BJ (cell line): ENCODE measurements at regions not wholly inside any gene's neighbourhood (a gene's known extent, or its start where the extent isn't known, plus 50 kb on each side); places are given as distances from the start of the nearest gene placed in this dataset.

ENCODE experiments used
- CTCF ChIA-PET: fragments of 350-600 bp; formaldehyde crosslinking; extraction: SDS; loops from one replicate; lab custom pipeline; 2021; ENCODE audit warnings: antibody characterized with exemption, inconsistent platforms; lab: Yijun Ruan, JAX
- POLR2A ChIA-PET: fragments of 300-600 bp; sonication (Branson Sonifier 250); formaldehyde crosslinking; extraction: SDS; loops from one replicate; lab custom pipeline; 2021; ENCODE audit warnings: antibody characterized with exemption; lab: Charles Lee
- DNase-seq: peaks from one replicate; pipeline ENCODE4 v3.0.0-alpha.2; 2011; ENCODE audit warnings: low read depth
- H3K27me3 ChIP-seq: 2 replicates; pipeline ENCODE4 v1.6.0; 2011; ENCODE audit warnings: low read length; ENCODE audit not compliant: control insufficient read depth, insufficient read depth
- H3K36me3 ChIP-seq: 2 replicates; pipeline ENCODE4 v1.5.1; 2011; ENCODE audit warnings: low read length; ENCODE audit not compliant: control insufficient read depth, insufficient read depth
- H3K4me3 ChIP-seq: 2 replicates; pipeline ENCODE4 v1.5.1; 2011; ENCODE audit warnings: low read depth, mild to moderate bottlenecking, control low read depth, low read length
- CTCF ChIP-seq: IDR thresholded peaks from 2 replicates; pipeline ENCODE4 v1.5.1; 2011; ENCODE audit warnings: low read depth, mild to moderate bottlenecking, control low read depth, inconsistent platforms, low read length, moderate library complexity; ENCODE audit not compliant: insufficient read depth

DNA sequence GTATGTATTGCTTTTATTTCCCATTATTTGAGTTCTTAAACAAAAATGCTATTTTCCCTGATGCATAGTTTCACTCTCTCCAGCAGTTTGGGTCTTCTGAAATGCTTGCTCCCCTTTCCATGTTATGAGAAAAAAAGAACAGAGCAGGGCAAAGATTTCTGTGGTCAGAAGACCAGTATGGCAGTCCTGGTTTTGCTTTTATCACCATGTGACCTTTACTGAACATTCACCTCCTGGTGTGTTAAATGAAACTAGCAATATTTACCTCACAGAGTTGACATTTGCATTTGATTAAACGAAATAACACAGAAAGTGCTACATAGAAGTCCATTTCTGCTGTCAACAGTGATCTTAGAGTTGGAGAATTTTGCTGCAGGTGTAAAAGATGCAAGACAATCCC is 141.0 kb upstream of the G2E3 start:
- DNase-seq = no peak
- TF ChIP-seq CTCF = no peak
- CTCF ChIA-PET = no interaction called here
- Histone ChIP-seq H3K36me3 (no peaks in the 10 kb centered on the region), H3K27me3 (no peaks in the 10 kb centered on the region), H3K4me3 (no peak overlapping the region)
- POLR2A ChIA-PET = no interaction called here

DNA sequence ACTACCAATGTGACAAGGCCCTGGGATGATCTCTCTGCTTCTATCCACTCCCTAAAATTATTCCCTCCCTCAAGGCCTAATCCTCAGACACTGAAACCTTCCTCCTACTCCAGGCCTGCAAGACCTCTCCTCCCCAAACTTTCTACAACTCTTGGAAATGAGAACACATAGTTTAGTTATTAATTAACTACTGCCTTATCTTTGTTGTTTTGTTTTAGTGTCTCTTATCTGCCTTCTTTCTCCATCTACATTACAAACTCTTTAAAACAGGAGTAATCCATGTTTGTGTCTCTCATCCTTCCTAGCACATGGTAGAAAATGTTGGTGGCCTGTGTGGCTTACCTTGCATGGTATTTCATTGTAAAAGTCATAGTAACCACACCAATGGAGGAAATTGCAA is 139.9 kb upstream of the G2E3 start:
- no peak for TF ChIP-seq CTCF

DNA sequence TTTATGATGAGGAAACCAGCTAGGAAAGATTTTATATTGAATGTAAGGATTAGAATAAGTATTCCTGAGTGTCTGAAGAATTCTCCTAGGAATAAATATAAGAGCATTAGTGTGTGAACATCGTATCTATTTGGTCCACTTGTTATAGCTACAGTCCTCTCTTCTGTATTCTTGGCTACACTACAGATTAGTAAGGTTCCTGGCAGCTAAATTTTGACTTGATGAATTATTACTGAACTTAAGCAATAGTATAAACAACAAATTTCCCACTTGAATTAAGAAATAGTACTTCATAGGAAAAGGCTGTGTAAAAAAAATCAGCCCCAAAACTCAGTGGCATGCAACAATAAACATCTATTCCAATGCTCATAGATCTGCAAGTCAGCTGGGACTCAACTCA is 138.4 kb upstream of the G2E3 start:
- Histone ChIP-seq H3K27me3 (no peaks in the 10 kb centered on the region), H3K4me3 (no peak overlapping the region), H3K36me3 (no peaks in the 10 kb centered on the region)
- CTCF ChIA-PET = interaction anchor here (1.2 kb wide), 1 partner anchor 11 kb away, joined by 3 read pairs; no protein-coding TSS in a partner anchor
- POLR2A ChIA-PET = no interaction called here
- TF ChIP-seq CTCF = no peak
- no peak for DNase-seq

More for the DNA sequence above, 139.9 kb upstream of the G2E3 start:
- DNase-seq = no peak
- POLR2A ChIA-PET = no interaction called here
- H3K36me3 ChIP-seq = no peaks in the 10 kb centered on the region
- H3K4me3 ChIP-seq = no peak overlapping the region
- CTCF ChIA-PET = no interaction called here
- H3K27me3 ChIP-seq = no peaks in the 10 kb centered on the region

GRCh38 chr14:30426463-30426862 is 132.5 kb upstream of the G2E3 start:
- no peak for DNase-seq
- no peak for TF ChIP-seq CTCF
- Histone ChIP-seq H3K4me3 (no peak overlapping the region), H3K27me3 (no peaks in the 10 kb centered on the region), H3K36me3 (no peaks in the 10 kb centered on the region)
- ChIA-PET POLR2A (no interaction called here), CTCF (interaction anchor here (1.3 kb wide), 1 partner anchor 8 kb away, joined by 3 read pairs; no protein-coding TSS in a partner anchor)

GRCh38 chr14:30427401-30427800 is 131.6 kb upstream of the G2E3 start:
- Histone ChIP-seq H3K36me3 (no peaks in the 10 kb centered on the region), H3K27me3 (no peaks in the 10 kb centered on the region), H3K4me3 (no peak overlapping the region)
- DNase-seq = no peak
- no peak for TF ChIP-seq CTCF
- POLR2A ChIA-PET = no interaction called here
- CTCF ChIA-PET = no interaction called here
